Activated T-helper 17 cell treated with anti-CD3 and anti-CD28 coated beads, Interleukin-2, amount 50 U/mL, for 72 hours (primary cell): ENCODE measurements at regions not wholly inside any gene's neighbourhood (a gene's known extent, or its start where the extent isn't known, plus 50 kb on each side); places are given as distances from the start of the nearest gene placed in this dataset.

Experiments
- ATAC-seq: fragments of 150-1000 bp; cut with Tn5 transposase; replicated peaks from 2 replicates; pipeline ENCODE4 v1.10.0; 2021; ENCODE audit warnings: mild to moderate bottlenecking, moderate library complexity
- H3K27ac Mint-ChIP-seq: one replicate; pipeline ENCODE4 v1.8.0; 2022; ENCODE audit warnings: mixed read lengths
- H3K27me3 Mint-ChIP-seq: one replicate; pipeline ENCODE4 v1.8.0; 2022; ENCODE audit warnings: mixed read lengths
- H3K36me3 Mint-ChIP-seq: one replicate; pipeline ENCODE4 v1.8.0; 2022; ENCODE audit warnings: low read depth, mild to moderate bottlenecking, mixed read lengths
- H3K4me1 Mint-ChIP-seq: one replicate; pipeline ENCODE4 v1.8.0; 2022; ENCODE audit warnings: mixed read lengths
- H3K4me3 Mint-ChIP-seq: one replicate; pipeline ENCODE4 v1.8.0; 2022; ENCODE audit warnings: mild to moderate bottlenecking, mixed read lengths
- H3K9me3 Mint-ChIP-seq: one replicate; pipeline ENCODE4 v1.8.0; 2022; ENCODE audit warnings: mixed read lengths

DNA sequence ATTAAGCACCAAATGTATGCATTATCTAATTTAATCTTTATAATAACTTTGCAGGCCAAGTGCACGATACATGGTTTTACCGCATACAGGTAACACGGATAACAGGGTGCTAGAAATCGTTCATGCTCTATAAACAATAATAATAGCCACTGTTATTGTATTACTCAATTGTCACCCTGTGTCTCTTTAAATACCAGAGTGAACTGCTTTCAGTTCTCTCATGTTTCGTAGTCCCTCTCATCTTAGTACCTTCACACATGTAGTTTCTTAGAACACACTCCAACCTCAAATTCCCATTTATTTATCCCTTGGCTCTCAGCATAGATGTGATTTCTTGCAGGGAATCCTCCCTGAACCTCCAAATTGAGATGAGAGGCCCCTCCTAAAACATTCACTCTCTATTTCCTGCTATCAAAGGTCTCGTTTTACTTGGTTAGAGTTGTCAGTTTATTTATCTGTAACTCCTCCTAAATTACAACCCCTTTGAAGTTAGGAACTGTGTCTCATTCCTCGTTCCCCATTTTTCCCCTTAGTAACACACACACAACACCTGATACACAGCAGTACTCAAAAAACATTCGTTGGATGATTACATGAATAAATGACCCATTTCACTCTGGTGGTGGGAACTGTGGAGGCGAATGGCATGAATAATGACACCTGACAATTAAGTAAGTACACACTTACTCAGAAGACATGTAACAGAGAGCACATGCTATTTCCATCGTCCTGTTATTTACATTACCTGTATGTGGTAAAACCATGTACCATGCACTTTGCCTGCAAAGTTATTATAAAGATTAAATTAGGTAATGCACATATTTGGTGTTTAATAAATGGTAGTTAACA, 134.6 kb downstream of the BTG1 start:
- Mint-ChIP-seq H3K4me3 (peak overlapping the region; percentile 67), H3K4me1 (peaks cover 11% of the 10 kb centered on the region), H3K36me3 (no peaks in the 10 kb centered on the region), H3K27ac (peak overlapping the region; percentile 79), H3K27me3 (no peaks in the 10 kb centered on the region), H3K9me3 (peaks cover 5% of the 10 kb centered on the region)
- ATAC-seq, result peak; percentile 65

GRCh38 chr12:92010368-92010767, 135.3 kb downstream of the BTG1 start:
- peak overlapping the region; percentile 17 for H3K27ac Mint-ChIP-seq
- no peaks in the 10 kb centered on the region for H3K27me3 Mint-ChIP-seq
- H3K9me3 Mint-ChIP-seq, result peaks cover 6% of the 10 kb centered on the region
- H3K36me3 Mint-ChIP-seq, result no peaks in the 10 kb centered on the region
- ATAC-seq, result no peak
- peaks cover 11% of the 10 kb centered on the region for H3K4me1 Mint-ChIP-seq
- no peak overlapping the region for H3K4me3 Mint-ChIP-seq

GRCh38 chr12:92008345-92008744, 137.3 kb downstream of the BTG1 start:
- no peak overlapping the region for H3K4me3 Mint-ChIP-seq
- peaks cover 6% of the 10 kb centered on the region for H3K9me3 Mint-ChIP-seq
- no peaks in the 10 kb centered on the region for H3K27me3 Mint-ChIP-seq
- no peak for ATAC-seq
- peaks cover 16% of the 10 kb centered on the region for H3K4me1 Mint-ChIP-seq
- no peak overlapping the region for H3K27ac Mint-ChIP-seq
- H3K36me3 Mint-ChIP-seq, result no peaks in the 10 kb centered on the region

DNA sequence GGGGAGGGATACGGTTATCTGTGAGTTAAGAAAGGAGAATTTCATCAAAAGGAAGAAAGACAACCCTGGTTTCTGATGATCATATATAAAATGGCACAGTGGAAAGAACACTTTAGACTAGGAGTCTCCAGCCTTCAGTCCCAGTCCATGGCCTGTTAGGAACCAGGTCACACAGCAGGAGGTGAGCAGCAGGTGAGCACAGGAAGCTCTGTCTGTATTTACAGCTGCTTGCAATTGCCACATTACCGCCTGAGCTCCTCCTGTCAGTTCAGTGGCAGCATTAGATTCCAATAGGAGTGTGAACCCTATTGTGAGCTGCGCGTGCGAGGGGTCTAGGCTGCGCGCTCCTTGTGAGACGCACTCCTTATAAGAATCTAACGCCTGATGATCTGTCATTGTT, 137.9 kb downstream of the BTG1 start:
- ATAC-seq, result no peak
- no peak overlapping the region for H3K27ac Mint-ChIP-seq
- H3K27me3 Mint-ChIP-seq, result no peaks in the 10 kb centered on the region
- peaks cover 6% of the 10 kb centered on the region for H3K9me3 Mint-ChIP-seq
- peaks cover 16% of the 10 kb centered on the region for H3K4me1 Mint-ChIP-seq
- no peaks in the 10 kb centered on the region for H3K36me3 Mint-ChIP-seq
- H3K4me3 Mint-ChIP-seq, result no peak overlapping the region

GRCh38 chr12:92003701-92004100, 141.9 kb downstream of the BTG1 start:
- no peaks in the 10 kb centered on the region for H3K27me3 Mint-ChIP-seq
- no peaks in the 10 kb centered on the region for H3K36me3 Mint-ChIP-seq
- H3K4me1 Mint-ChIP-seq, result peaks cover 13% of the 10 kb centered on the region
- no peak overlapping the region for H3K4me3 Mint-ChIP-seq
- no peak overlapping the region for H3K27ac Mint-ChIP-seq
- H3K9me3 Mint-ChIP-seq, result peaks cover 15% of the 10 kb centered on the region
- no peak for ATAC-seq

DNA sequence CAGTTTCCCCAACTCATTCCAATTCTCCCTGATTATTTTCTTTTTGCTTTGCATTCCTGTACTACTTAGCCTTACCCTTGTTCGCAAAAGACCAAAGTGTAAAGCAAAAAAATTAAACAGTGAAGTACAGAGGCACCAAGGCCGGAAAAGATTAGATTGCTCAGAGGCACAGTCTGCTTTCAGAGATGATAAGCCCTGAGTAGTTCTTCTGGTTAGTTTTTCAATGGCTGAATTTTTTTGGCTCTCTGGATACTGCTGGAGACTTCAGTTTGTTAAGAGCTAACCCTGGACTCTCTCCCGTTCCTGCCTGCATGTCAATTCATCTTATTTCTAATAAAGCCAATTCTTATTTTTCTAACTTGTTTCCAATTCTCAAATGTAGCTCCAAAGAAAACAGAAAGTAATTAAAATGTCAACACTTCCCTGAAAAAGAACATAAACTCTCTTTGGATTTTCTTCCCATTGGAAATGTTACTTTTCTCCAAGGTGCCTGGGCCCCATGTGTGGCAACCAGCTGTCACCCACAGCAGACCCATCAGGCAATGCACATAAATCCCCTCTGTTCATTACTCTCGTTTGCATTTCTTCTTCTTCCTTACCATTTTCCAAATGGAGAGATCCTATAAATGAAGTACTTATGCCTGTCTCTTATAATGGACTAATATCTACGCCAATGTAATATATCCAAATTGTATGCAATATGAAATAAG, 142.8 kb downstream of the BTG1 start:
- Mint-ChIP-seq H3K4me3 (no peak overlapping the region), H3K4me1 (peaks cover 18% of the 10 kb centered on the region), H3K27ac (peak overlapping the region; percentile 66), H3K9me3 (peaks cover 15% of the 10 kb centered on the region), H3K27me3 (no peaks in the 10 kb centered on the region), H3K36me3 (no peaks in the 10 kb centered on the region)
- ATAC-seq, result no peak

GRCh38 chr12:92002195-92002649, 143.4 kb downstream of the BTG1 start:
- ATAC-seq, result peak; percentile 42
- Mint-ChIP-seq H3K4me3 (no peak overlapping the region), H3K36me3 (no peaks in the 10 kb centered on the region), H3K4me1 (peaks cover 18% of the 10 kb centered on the region), H3K27ac (peak overlapping the region; percentile 66), H3K27me3 (no peaks in the 10 kb centered on the region), H3K9me3 (peaks cover 15% of the 10 kb centered on the region)

GRCh38 chr12:92000597-92000996, 145.0 kb downstream of the BTG1 start:
- Mint-ChIP-seq H3K4me3 (no peak overlapping the region), H3K36me3 (no peaks in the 10 kb centered on the region), H3K27me3 (no peaks in the 10 kb centered on the region), H3K4me1 (peaks cover 18% of the 10 kb centered on the region), H3K9me3 (peaks cover 9% of the 10 kb centered on the region), H3K27ac (peak overlapping the region; percentile 5)
- ATAC-seq, result no peak

DNA sequence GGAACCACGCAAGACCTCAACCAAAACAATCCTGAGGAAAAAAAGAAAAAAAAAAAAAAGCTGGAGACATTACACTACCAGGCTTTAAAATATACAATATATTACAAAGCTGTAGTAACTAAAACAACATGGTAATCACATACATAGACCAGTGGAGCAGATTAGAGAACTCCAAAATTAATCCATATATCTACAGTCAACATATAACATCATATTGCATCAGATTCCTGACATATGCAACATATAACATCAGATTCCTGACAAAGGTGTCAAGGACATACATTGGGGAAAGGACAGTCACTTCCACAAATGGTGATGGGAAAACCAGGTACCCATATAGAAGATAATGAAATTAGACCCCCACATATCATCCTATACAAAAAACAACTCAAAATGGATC, 145.8 kb downstream of the BTG1 start:
- Mint-ChIP-seq H3K4me3 (no peak overlapping the region), H3K27ac (peak overlapping the region; percentile 5), H3K27me3 (no peaks in the 10 kb centered on the region), H3K9me3 (peaks cover 9% of the 10 kb centered on the region), H3K36me3 (no peaks in the 10 kb centered on the region), H3K4me1 (peaks cover 18% of the 10 kb centered on the region)
- ATAC-seq, result no peak

- Mint-ChIP-seq H3K9me3 (peaks cover 9% of the 10 kb centered on the region), H3K27ac (no peak overlapping the region), H3K27me3 (no peaks in the 10 kb centered on the region), H3K36me3 (no peaks in the 10 kb centered on the region), H3K4me1 (peaks cover 14% of the 10 kb centered on the region), H3K4me3 (peak overlapping the region; percentile 6)
- peak; percentile 40 for ATAC-seq
These were observed 147.3 kb downstream of the BTG1 start for GRCh38 chr12:91998316-91998715.

DNA sequence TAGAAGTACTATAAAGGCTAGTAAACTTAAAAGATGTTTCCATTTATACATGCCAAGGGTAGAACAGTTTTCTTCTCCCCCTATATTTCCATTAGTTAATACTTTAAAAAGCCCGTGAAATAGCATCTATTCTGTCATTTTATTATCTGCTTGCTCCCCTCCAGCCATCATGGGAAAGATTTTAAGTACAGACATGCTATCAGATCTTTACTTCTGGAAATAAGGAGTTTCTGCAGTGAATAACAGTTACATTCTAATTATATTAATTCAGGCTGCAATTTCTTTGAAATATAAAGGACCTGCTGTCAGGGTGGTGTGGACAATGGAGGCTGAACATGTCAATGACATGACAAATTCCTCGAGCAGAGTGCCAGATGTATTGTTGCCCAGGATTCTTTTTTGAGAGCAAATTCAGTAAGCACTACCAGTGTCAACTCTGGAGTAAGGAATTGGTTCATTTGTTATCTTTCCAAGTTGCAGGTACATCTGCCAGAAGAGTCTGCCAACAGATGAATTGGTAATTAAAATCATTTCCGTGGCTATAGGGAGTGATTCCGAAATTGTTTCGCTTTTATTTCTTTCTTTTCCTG, 151.3 kb downstream of the BTG1 start:
- Mint-ChIP-seq H3K4me3 (no peak overlapping the region), H3K36me3 (no peaks in the 10 kb centered on the region), H3K27me3 (no peaks in the 10 kb centered on the region), H3K27ac (no peak overlapping the region), H3K9me3 (no peaks in the 10 kb centered on the region), H3K4me1 (peaks cover 11% of the 10 kb centered on the region)
- no peak for ATAC-seq

DNA sequence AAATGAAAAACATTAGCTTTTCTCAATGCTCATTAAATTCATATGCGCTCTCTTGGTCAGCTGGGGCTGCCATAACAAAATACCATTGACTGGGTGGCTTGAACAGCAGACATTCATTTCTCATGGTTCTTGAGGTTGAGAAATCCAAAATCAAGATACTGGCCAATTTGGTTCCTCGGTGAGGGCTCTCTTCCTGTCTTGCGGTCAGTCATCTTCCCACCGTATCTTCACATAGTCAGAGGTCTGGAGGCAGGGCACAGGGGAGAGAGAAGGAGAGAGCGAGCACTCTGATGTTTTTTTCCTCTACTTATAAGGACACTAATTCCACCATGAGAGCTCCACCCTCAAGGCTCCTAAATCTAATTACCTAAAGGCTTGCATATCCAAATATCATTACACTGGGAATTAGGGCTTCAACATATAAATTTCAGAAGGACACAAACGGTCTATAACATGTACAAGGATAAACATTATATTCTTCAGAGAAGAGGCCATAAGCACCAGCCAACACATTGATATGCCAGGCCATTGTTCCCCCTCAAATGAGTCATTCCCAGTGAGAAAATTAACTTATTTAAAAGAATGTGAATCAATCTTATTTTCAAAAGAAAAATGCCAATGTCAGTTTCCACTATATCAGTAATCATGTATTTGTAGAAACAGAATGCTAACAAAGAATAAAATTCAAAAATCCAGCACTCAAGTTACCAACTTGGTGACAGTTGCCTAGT, 152.2 kb downstream of the BTG1 start:
- Mint-ChIP-seq H3K27me3 (no peaks in the 10 kb centered on the region), H3K4me1 (peaks cover 8% of the 10 kb centered on the region), H3K27ac (no peak overlapping the region), H3K36me3 (no peaks in the 10 kb centered on the region), H3K9me3 (no peaks in the 10 kb centered on the region), H3K4me3 (no peak overlapping the region)
- ATAC-seq, result no peak

- Mint-ChIP-seq H3K36me3 (no peaks in the 10 kb centered on the region), H3K9me3 (no peaks in the 10 kb centered on the region), H3K4me1 (peaks cover 4% of the 10 kb centered on the region), H3K27me3 (no peaks in the 10 kb centered on the region), H3K4me3 (no peak overlapping the region), H3K27ac (no peak overlapping the region)
- ATAC-seq, result peak; percentile 67
These were observed 154.1 kb downstream of the BTG1 start for GRCh38 chr12:91991399-91992187.

DNA sequence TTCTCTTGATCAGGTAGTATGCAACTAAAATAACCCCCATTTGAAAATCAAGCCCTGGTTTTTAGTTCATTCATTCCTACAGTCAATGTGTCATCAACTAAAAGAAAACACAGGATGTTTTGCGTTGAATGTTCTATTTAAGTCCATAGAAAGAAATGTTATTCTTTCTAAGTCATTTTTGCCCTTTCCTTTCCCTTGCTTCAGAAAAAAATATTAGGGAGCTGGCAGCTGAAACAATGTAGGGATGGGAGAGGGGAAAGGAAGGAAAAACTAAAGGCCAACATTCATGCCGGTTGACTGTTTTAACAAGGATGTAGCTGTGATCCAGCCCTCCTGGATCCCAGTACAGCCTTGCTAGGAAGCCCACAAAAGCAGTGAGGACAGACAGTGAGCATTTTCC, 155.1 kb downstream of the BTG1 start:
- Mint-ChIP-seq H3K4me3 (no peak overlapping the region), H3K36me3 (no peaks in the 10 kb centered on the region), H3K27me3 (no peaks in the 10 kb centered on the region), H3K27ac (no peak overlapping the region), H3K9me3 (no peaks in the 10 kb centered on the region), H3K4me1 (peaks cover 4% of the 10 kb centered on the region)
- no peak for ATAC-seq
